ENCODE measurements at regions not wholly inside any gene's neighbourhood (a gene's known extent, or its start where the extent isn't known, plus 50 kb on each side); places are given as distances from the start of the nearest gene placed in this dataset.
A peak's percentile ranks its signal among the peaks of the same experiment; 100 is the strongest.

GRCh38 chr17:56708670-56709410, 115.3 kb downstream of the NOG start:
- DNase-seq: peak; percentile 72
- Histone ChIP-seq H3K4me3 (ENCODE audit: low read length) (peak overlapping the region; percentile 39), H3K9ac (ENCODE audit: extremely low read depth, low read length, poor library complexity, severe bottlenecking) (peak overlapping the region; percentile 28), H3K36me3 (ENCODE audit: control insufficient read depth, insufficient read depth, low read length) (no peaks in the 10 kb centered on the region), H3K27ac (ENCODE audit: low read depth, low read length) (no peak overlapping the region), H3K27me3 (ENCODE audit: control insufficient read depth, insufficient read depth, low read length, poor library complexity, severe bottlenecking) (peaks cover 80% of the 10 kb centered on the region), H3K4me1 (ENCODE audit: control insufficient read depth, insufficient read depth, low read length) (peaks cover 12% of the 10 kb centered on the region), H3K9me3 (ENCODE audit: control insufficient read depth, low read length) (no peaks in the 10 kb centered on the region)
- Mint-ChIP-seq H3K27ac (no peak overlapping the region), H3K4me1 (peaks cover 15% of the 10 kb centered on the region), H3K9me3 (no peaks in the 10 kb centered on the region), H3K4me3 (no peak overlapping the region), H3K27me3 (ENCODE audit: insufficient read depth) (peaks cover 96% of the 10 kb centered on the region), H3K36me3 (ENCODE audit: low read depth) (no peaks in the 10 kb centered on the region)
- 68 to 77% methylated on average over 8 of the region's 9 CpGs for WGBS, 2 experiments (ENCODE audit: insufficient coverage in 1 of 2, insufficient read length in 1 of 2)
- TF ChIP-seq, protein P1, sequence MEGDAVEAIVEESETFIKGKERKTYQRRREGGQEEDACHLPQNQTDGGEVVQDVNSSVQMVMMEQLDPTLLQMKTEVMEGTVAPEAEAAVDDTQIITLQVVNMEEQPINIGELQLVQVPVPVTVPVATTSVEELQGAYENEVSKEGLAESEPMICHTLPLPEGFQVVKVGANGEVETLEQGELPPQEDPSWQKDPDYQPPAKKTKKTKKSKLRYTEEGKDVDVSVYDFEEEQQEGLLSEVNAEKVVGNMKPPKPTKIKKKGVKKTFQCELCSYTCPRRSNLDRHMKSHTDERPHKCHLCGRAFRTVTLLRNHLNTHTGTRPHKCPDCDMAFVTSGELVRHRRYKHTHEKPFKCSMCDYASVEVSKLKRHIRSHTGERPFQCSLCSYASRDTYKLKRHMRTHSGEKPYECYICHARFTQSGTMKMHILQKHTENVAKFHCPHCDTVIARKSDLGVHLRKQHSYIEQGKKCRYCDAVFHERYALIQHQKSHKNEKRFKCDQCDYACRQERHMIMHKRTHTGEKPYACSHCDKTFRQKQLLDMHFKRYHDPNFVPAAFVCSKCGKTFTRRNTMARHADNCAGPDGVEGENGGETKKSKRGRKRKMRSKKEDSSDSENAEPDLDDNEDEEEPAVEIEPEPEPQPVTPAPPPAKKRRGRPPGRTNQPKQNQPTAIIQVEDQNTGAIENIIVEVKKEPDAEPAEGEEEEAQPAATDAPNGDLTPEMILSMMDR (conservative IDR thresholded peaks at IDR 0.05): no peak

GRCh38 chr17:56710986-56711385, 117.5 kb downstream of the NOG start:
- WGBS, 2 experiments (ENCODE audit: insufficient coverage in 1 of 2, insufficient read length in 1 of 2): 79 to 85% methylated on average over 4 to 6 of the region's 6 CpGs
- H3K27me3 Mint-ChIP-seq (ENCODE audit: insufficient read depth): peaks cover 96% of the 10 kb centered on the region
- no peak overlapping the region for H3K27ac ChIP-seq (ENCODE audit: low read depth, low read length)
- no peak overlapping the region for H3K4me3 ChIP-seq (ENCODE audit: low read length)
- H3K9ac ChIP-seq (ENCODE audit: extremely low read depth, low read length, poor library complexity, severe bottlenecking): no peak overlapping the region
- H3K9me3 ChIP-seq (ENCODE audit: control insufficient read depth, low read length): no peaks in the 10 kb centered on the region
- no peaks in the 10 kb centered on the region for H3K9me3 Mint-ChIP-seq
- no peaks in the 10 kb centered on the region for H3K36me3 Mint-ChIP-seq (ENCODE audit: low read depth)
- TF ChIP-seq, protein P1 (conservative IDR thresholded peaks at IDR 0.05): no peak
- peaks cover 15% of the 10 kb centered on the region for H3K4me1 Mint-ChIP-seq
- H3K36me3 ChIP-seq (ENCODE audit: control insufficient read depth, insufficient read depth, low read length): no peaks in the 10 kb centered on the region
- H3K27me3 ChIP-seq (ENCODE audit: control insufficient read depth, insufficient read depth, low read length, poor library complexity, severe bottlenecking): peaks cover 80% of the 10 kb centered on the region
- no peak for DNase-seq
- H3K4me3 Mint-ChIP-seq: no peak overlapping the region
- H3K4me1 ChIP-seq (ENCODE audit: control insufficient read depth, insufficient read depth, low read length): peaks cover 12% of the 10 kb centered on the region
- no peak overlapping the region for H3K27ac Mint-ChIP-seq

DNA sequence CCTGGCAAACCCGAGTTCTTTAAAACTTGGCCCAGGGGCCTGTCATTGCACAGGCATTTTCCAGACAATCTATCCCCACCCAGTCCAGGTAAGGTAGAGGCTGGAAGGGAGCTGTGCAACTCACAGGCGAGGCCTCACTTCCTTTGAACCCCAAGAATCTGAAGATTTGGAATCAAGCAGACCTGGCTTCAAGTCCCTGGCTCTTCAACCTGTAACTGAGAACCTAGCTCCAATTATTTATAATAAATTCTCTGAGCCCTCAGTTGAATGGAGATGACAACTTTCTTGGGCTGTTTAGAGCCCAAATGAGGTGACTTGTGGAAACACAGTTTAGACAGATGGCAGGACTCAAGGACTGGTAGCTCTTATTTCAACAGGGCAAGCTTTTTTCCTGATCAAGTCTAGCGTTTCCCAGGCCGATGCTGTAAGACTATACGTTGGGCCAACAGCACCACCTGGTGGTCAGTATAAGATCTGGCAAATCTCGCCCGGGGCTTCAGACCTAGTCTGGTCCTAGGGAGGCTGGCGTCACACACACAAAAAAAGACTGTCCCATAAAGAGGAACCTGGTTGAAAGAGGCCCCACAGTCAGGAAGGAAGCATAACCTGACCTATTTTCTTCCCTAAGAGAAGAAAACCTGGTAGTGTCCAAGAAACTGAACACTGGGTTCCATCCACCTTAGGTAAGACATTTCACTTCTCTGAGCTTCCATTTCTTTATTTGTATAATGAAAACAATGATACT, 117.9 kb downstream of the C17orf67 start:
- Mint-ChIP-seq H3K4me1 (no peaks in the 10 kb centered on the region), H3K4me3 (no peak overlapping the region), H3K27me3 (ENCODE audit: insufficient read depth) (peaks cover 77% of the 10 kb centered on the region), H3K27ac (no peak overlapping the region), H3K9me3 (no peaks in the 10 kb centered on the region), H3K36me3 (ENCODE audit: low read depth) (no peaks in the 10 kb centered on the region)
- H3K4me1 ChIP-seq (ENCODE audit: control insufficient read depth, insufficient read depth, low read length): no peaks in the 10 kb centered on the region
- H3K27me3 ChIP-seq (ENCODE audit: control insufficient read depth, insufficient read depth, low read length, poor library complexity, severe bottlenecking): peaks cover 61% of the 10 kb centered on the region
- no peaks in the 10 kb centered on the region for H3K36me3 ChIP-seq (ENCODE audit: control insufficient read depth, insufficient read depth, low read length)
- 20 to 23% methylated on average over 4 to 8 of the region's 8 CpGs for WGBS, 2 experiments (ENCODE audit: insufficient coverage in 1 of 2, insufficient read length in 1 of 2)
- no peak overlapping the region for H3K4me3 ChIP-seq (ENCODE audit: low read length)
- peak; percentile 95 for DNase-seq
- TF ChIP-seq, protein P1 (conservative IDR thresholded peaks at IDR 0.05): peak; percentile 86
- H3K9ac ChIP-seq (ENCODE audit: extremely low read depth, low read length, poor library complexity, severe bottlenecking): no peak overlapping the region
- H3K9me3 ChIP-seq (ENCODE audit: control insufficient read depth, low read length): no peaks in the 10 kb centered on the region
- no peak overlapping the region for H3K27ac ChIP-seq (ENCODE audit: low read depth, low read length)
